ENCODE measurements at regions not wholly inside any gene's neighbourhood (a gene's known extent, or its start where the extent isn't known, plus 50 kb on each side); places are given as distances from the start of the nearest gene placed in this dataset.
"Not testable (repeated sequence)": the region's sequence is repeated elsewhere in the genome, so short reads cannot be mapped to it uniquely, and the experiment has no call there.

DNA sequence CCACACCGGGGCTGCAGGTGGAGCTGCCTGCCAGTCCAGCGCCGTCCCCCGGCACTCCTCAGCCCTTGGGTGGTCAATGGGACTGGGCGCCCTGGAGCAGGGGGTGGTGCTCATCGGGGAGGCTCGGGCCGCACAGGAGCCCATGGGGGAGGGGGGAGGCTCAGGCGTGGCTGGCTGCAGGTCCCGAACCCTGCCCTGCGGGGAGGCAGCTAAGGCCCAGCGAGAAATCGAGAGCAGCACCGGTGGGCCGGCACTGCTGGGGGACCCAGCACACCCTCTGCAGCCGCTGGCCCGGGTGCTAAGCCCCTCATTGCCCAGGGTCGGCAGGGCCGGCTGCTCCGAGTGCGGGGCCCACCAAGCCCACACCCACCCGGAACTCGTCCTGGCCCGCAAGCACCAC lies 145.9 kb upstream of the NRP1 start:
- H3K27ac Mint-ChIP-seq; H3K9me3 Mint-ChIP-seq; H3K4me3 Mint-ChIP-seq; ATAC-seq (replicated peaks); H3K27me3 Mint-ChIP-seq; H3K4me1 Mint-ChIP-seq; H3K36me3 Mint-ChIP-seq (ENCODE audit: low read depth): not testable (repeated sequence)

DNA sequence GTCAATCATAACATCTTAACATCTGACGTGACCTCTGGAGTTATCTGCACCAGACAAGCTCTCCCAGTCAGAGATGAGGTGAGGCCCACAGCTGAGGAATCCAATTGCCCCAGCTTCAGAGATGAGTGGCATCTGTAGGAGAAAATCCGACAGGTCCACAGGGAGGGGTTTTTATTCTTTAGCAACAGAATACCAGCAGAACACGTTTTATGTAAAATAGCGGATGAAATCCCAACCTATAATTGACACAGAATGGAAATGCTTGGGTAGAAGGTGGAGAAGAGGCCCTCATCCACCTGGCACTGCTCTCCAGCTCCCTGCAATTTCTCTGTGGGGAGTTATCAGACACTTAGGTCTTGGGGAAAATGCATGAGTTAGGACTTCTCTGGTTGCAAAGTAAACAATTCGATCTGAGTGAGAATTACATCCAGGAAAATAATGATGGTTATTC lies 144.2 kb upstream of the NRP1 start:
- H3K27me3 Mint-ChIP-seq = peaks cover 16% of the 10 kb centered on the region
- H3K4me3 Mint-ChIP-seq = no peak overlapping the region
- H3K27ac Mint-ChIP-seq = no peak overlapping the region
- H3K9me3 Mint-ChIP-seq = no peaks in the 10 kb centered on the region
- no peaks in the 10 kb centered on the region for H3K4me1 Mint-ChIP-seq
- H3K36me3 Mint-ChIP-seq (ENCODE audit: low read depth) = no peaks in the 10 kb centered on the region
- ATAC-seq (replicated peaks) = no peak

DNA sequence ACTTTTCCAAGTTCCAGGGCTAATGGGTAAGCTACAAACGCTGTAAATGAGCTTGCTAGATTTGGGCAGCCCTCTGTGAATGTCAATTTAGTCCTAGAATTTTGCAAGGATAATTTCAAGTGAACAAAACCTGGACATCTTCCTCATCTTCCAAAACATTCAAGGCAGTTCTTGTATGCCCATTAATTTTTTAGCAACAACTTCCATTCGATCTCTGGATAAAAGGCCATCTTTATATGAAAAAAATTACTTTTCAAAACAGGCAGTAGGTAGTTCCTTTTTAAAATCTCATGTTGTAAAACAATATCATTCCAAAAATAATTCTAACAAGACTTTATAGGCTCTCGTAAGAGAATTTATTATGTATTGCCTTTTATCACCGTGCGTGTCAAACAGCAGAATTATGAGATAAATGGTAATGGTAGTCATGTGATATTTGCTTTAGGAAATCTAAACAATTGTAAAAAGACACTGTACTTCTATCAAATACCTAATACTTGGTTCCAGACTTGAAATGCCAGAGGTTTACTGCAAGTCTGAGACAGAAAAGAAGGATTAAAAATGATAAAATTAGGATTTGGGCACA lies 143.7 kb upstream of the NRP1 start:
- Mint-ChIP-seq H3K36me3 (ENCODE audit: low read depth) (no peaks in the 10 kb centered on the region), H3K27me3 (peaks cover 16% of the 10 kb centered on the region), H3K4me1 (no peaks in the 10 kb centered on the region), H3K9me3 (no peaks in the 10 kb centered on the region), H3K27ac (no peak overlapping the region), H3K4me3 (no peak overlapping the region)
- ATAC-seq (replicated peaks) = no peak

DNA sequence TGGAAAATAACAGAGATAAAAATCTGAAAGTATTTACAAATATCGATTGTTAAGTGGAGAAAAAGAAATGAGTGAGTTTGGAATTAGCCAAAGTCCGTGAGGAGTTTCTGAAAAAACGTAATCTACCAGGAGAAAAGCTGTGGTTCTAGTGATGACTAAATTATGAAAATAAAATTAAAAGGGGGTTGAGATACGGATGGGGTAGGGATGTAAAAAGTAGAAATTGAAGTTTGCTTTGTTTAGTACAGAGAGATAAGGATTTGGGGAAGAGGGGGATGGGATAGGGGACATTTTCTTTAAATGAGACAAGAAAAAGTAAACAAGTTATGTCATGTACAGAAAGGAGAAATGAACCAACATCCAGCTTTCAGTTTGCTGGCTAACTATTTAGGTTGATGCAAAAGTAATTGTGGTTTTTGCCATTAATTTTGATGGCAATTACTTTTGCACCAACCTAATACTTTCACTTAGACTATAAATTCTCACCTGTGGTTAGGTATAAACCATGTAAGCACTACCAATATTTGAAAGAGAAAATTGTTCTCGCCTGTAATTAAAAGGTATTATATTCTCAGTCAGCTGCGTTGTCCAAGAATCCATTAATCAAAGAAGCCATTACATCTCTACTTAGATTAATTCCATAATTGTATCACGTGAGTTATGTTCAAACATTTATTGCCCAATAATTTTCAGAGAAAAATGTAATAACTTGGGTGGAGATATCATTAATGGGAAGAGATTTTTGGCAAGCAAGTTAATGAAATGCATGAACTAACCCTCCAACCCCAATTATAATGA lies 143.0 kb upstream of the NRP1 start:
- Mint-ChIP-seq H3K27me3 (peaks cover 17% of the 10 kb centered on the region), H3K27ac (no peak overlapping the region), H3K36me3 (ENCODE audit: low read depth) (no peaks in the 10 kb centered on the region), H3K4me3 (no peak overlapping the region), H3K9me3 (no peaks in the 10 kb centered on the region), H3K4me1 (no peaks in the 10 kb centered on the region)
- no peak for ATAC-seq (replicated peaks)

DNA sequence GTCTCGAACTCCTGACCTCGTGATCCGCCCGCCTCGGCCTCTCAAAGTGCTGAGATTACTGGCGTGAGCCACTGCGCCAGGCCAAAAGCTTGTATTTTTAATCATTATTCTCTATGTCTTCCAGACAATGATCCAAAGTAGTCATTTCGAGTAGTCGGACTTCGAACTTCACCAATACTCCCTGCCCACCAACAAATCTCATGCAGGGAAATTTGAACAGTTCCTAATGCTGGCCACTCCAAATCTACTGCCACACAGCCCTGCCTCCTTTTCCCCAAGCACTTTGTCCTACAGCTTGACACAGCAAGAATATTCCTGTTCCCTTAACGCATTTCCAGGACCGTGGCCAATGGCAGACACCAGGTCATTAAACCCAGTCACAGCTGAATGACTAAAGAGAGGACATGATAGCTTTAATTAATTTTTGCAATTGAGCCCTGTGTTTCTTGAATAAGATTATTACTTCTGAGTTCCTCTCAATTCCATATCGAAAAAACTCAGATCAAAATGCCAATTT lies 142.3 kb upstream of the NRP1 start:
- no peak for ATAC-seq (replicated peaks)
- H3K27ac Mint-ChIP-seq = no peak overlapping the region
- H3K27me3 Mint-ChIP-seq = peaks cover 19% of the 10 kb centered on the region
- H3K9me3 Mint-ChIP-seq = no peaks in the 10 kb centered on the region
- no peaks in the 10 kb centered on the region for H3K36me3 Mint-ChIP-seq (ENCODE audit: low read depth)
- no peaks in the 10 kb centered on the region for H3K4me1 Mint-ChIP-seq
- no peak overlapping the region for H3K4me3 Mint-ChIP-seq

DNA sequence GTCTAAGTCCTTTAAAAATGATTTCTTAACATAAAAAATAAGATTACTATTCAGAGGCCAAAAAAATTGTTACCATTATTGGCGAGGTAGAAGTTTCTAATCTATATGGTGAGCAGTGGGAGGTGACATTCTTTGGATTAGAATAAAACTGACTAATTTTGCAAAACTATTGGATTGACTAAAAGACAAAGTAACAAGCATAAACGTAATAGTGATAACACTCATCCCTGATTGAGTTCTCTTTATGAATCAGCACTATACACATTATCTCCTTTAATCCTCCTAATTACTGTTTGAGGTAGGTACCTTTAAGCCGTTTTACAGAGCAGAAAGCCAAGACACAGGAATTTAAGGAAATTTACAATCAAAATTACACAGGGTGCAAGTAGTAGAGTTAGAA lies 139.2 kb upstream of the NRP1 start:
- Mint-ChIP-seq H3K27me3 (peaks cover 19% of the 10 kb centered on the region), H3K9me3 (no peaks in the 10 kb centered on the region), H3K4me1 (no peaks in the 10 kb centered on the region), H3K27ac (no peak overlapping the region), H3K4me3 (no peak overlapping the region), H3K36me3 (ENCODE audit: low read depth) (no peaks in the 10 kb centered on the region)
- peak; percentile 59 for ATAC-seq (replicated peaks)

DNA sequence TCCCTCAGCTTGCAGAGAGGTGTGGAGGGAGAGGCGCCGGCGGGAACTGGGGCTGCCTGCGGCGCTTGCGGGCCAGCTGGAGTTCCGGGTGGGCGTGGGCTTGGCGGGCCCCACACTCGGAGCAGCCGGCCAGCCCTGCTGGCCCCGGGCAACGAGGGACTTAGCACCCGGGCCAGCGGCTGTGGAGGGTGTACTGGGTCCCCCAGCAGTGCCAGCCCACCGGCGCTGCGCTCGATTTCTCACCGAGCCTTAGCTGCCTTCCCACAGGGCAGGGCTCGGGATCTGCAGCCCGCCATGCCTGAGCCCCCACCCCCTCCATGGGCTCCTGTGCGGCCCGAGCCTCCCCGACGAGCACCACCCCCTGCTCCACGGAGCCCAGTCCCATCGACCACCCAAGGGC lies 133.5 kb upstream of the NRP1 start:
- not testable (repeated sequence) for H3K36me3 Mint-ChIP-seq (ENCODE audit: low read depth); H3K4me1 Mint-ChIP-seq; H3K4me3 Mint-ChIP-seq; H3K27ac Mint-ChIP-seq; H3K9me3 Mint-ChIP-seq; ATAC-seq (replicated peaks); H3K27me3 Mint-ChIP-seq

DNA sequence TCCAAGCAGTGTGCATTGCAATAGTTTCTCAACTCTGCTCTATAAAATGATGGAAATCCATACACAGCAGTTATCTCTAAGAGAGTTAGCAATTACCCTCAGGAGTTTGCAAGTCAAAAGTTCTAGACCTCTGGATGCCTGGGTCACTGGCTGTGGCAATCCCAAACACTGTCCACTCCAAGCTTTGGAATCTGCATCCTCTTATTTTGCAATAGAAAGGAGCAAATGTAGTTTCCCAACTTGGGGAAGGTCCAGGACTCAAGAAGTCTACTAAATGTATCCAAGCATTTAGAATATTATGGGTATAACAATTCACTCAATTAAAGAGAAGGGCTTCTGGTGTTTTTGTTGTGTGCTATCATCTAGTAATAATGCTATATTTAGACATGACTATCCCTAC lies 131.3 kb upstream of the NRP1 start:
- Mint-ChIP-seq H3K27ac (no peak overlapping the region), H3K4me3 (no peak overlapping the region), H3K36me3 (ENCODE audit: low read depth) (no peaks in the 10 kb centered on the region), H3K9me3 (no peaks in the 10 kb centered on the region), H3K4me1 (no peaks in the 10 kb centered on the region), H3K27me3 (no peaks in the 10 kb centered on the region)
- no peak for ATAC-seq (replicated peaks)

DNA sequence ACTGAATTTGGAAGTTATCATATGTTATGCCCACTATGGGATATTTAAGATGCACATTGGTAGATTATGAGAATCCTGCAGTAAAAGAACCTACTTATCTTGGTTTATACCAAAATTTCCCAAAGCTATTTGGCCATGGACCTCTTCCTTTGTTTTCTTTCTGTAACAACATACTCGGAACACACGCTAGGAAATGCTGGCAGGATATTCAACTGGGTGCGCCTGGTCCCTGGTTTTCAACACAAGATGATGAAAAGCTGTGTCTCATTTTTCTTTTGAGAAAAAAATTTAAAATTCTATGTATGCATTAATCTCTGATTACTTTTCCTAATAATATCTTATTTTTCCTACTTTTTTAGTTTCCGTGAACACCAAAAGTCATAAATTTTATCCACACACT lies 128.5 kb upstream of the NRP1 start:
- ATAC-seq (replicated peaks) = no peak
- no peaks in the 10 kb centered on the region for H3K9me3 Mint-ChIP-seq
- H3K27ac Mint-ChIP-seq = no peak overlapping the region
- H3K36me3 Mint-ChIP-seq (ENCODE audit: low read depth) = no peaks in the 10 kb centered on the region
- no peaks in the 10 kb centered on the region for H3K4me1 Mint-ChIP-seq
- H3K4me3 Mint-ChIP-seq = no peak overlapping the region
- H3K27me3 Mint-ChIP-seq = no peaks in the 10 kb centered on the region

DNA sequence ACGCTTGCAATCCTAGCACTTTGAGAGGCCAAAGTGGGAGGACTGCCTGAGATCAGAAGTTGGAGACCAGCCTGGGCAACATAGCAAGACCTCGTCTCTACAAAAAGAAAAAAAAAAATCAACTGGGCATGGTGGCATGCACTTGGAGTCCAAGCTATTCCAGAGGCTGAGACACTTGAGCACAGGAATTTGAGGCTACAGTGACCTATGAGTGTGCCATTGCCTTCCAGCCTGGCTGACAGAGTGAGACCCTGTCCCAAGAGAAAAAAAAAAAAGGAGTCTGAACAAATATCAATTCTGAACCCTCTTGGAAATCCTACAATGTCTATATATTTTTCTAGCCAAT lies 126.8 kb upstream of the NRP1 start:
- Mint-ChIP-seq H3K4me3 (no peak overlapping the region), H3K9me3 (no peaks in the 10 kb centered on the region), H3K27ac (no peak overlapping the region), H3K36me3 (ENCODE audit: low read depth) (no peaks in the 10 kb centered on the region), H3K4me1 (no peaks in the 10 kb centered on the region), H3K27me3 (no peaks in the 10 kb centered on the region)
- no peak for ATAC-seq (replicated peaks)

DNA sequence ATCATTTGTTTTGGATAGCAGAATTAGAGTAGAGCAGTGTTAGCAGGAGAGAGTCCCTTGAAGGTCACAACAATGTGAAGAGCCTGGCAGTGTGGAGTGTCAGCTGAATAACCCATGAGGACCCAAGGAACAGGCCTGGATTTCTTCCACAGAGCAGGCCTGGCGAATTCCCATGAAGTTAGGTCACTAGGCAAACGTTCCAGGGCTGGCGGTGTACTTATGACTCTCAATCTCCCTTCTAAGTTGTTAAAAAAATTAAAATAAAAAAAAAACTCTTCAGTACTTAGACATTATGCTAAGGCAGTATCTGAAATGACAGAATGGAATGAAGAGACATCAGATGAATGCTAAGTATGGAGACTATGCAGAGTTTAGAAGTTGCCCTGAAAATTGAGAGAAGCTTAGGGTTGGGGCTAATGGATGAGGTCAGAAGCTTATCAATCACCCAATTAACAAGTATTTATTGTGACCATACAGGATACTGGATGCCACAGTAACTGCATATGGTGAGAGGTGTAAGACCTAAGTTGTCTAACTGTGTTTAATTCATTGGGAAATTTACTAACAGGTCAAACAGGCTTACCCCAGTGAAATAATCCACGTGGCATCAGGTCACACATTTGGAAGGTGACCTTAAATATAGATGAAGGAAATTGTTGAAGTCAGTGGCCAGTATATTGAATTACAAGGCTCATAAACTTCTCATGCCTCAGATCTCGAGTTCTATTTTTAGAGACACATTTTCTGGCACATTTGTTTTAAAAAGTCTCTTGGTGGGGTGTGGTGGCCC lies 126.2 kb upstream of the NRP1 start:
- H3K4me1 Mint-ChIP-seq = no peaks in the 10 kb centered on the region
- no peak overlapping the region for H3K4me3 Mint-ChIP-seq
- H3K27me3 Mint-ChIP-seq = no peaks in the 10 kb centered on the region
- H3K36me3 Mint-ChIP-seq (ENCODE audit: low read depth) = no peaks in the 10 kb centered on the region
- H3K27ac Mint-ChIP-seq = no peak overlapping the region
- no peaks in the 10 kb centered on the region for H3K9me3 Mint-ChIP-seq
- ATAC-seq (replicated peaks) = no peak

DNA sequence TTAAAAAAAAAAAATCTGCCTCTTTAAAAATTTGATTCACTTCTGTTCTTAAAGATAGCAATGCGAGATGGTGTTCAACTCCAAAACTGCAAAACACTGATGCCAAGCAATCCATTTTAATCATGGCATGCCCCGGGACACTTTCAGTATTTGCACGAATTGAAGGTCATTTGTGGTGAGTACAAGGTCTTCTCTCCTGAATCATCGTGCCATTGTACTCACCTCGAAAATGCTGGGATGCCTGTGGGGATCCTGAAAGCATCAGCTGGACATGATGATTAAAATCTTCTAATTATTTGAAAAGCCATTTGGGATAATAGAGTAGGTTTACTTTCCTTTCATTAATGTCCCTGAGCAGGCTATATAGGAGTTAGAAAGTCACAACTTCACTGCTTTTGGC lies 125.1 kb upstream of the NRP1 start:
- Mint-ChIP-seq H3K27ac (no peak overlapping the region), H3K36me3 (ENCODE audit: low read depth) (no peaks in the 10 kb centered on the region), H3K4me1 (no peaks in the 10 kb centered on the region), H3K27me3 (no peaks in the 10 kb centered on the region), H3K4me3 (no peak overlapping the region), H3K9me3 (no peaks in the 10 kb centered on the region)
- no peak for ATAC-seq (replicated peaks)

DNA sequence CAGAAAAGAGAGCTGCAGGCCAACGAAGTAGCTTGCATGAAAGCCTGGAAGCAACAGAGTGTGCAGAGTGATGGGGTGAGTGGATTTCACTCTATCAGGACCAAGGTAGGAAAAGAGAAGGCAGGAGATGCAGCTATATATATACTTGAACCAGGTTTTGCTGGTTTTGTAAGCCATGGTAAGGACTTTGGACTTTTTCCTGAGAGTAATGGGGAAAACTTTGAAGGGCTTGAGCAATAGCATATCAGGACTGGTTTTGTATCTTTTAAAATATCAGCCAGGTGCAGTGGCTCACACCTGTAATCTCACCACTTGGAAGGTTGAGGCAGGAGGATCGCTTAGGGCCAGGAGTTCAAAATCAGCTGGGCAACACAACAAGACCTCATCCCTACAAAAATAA lies 120.6 kb upstream of the NRP1 start:
- Mint-ChIP-seq H3K27me3 (peaks cover 4% of the 10 kb centered on the region), H3K27ac (no peak overlapping the region), H3K4me1 (no peaks in the 10 kb centered on the region), H3K9me3 (peaks cover 3% of the 10 kb centered on the region), H3K4me3 (no peak overlapping the region), H3K36me3 (ENCODE audit: low read depth) (no peaks in the 10 kb centered on the region)
- ATAC-seq (replicated peaks) = no peak

DNA sequence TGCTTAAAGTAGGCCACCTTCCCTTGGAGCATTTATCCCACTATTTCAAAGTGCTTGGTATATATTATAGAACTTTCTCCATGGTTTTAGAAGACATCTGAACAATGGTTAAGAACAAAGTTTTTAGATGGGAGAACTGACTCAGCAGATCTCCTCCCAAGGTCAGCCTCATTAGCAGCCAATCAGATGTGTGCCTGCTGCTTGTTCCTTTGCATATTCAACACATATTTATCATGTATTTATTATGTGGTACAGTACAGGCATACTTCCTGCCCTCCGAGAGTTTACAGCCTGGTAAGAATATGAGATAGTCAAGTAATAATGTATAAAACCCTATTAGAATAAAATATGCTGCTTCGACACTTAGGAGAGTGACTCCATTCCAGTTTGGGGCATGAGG lies 120.1 kb upstream of the NRP1 start:
- no peaks in the 10 kb centered on the region for H3K4me1 Mint-ChIP-seq
- H3K27ac Mint-ChIP-seq = no peak overlapping the region
- no peaks in the 10 kb centered on the region for H3K36me3 Mint-ChIP-seq (ENCODE audit: low read depth)
- H3K4me3 Mint-ChIP-seq = no peak overlapping the region
- peaks cover 4% of the 10 kb centered on the region for H3K27me3 Mint-ChIP-seq
- peaks cover 3% of the 10 kb centered on the region for H3K9me3 Mint-ChIP-seq
- no peak for ATAC-seq (replicated peaks)
